SHP77 (cell line): ENCODE measurements at regions not wholly inside any gene's neighbourhood (a gene's known extent, or its start where the extent isn't known, plus 50 kb on each side); places are given as distances from the start of the nearest gene placed in this dataset.
A peak's percentile ranks its signal among the peaks of the same experiment; 100 is the strongest.
"Not testable (repeated sequence)": the region's sequence is repeated elsewhere in the genome, so short reads cannot be mapped to it uniquely, and the experiment has no call there.

Experiments used
- DNase-seq, 2 experiments: peaks; one replicate each; lab custom pipeline; 2025; lab: John Stamatoyannopoulos, UW

GRCh38 chr1:221575605-221576004 lies 166.3 kb downstream of the DUSP10 start:
- peak; percentile 7 to 13 for DNase-seq

GRCh38 chr1:221576268-221576667 lies 165.6 kb downstream of the DUSP10 start:
- DNase-seq: peak; percentile 21 to 58

GRCh38 chr1:221583465-221583864 lies 158.4 kb downstream of the DUSP10 start:
- no peak for DNase-seq

GRCh38 chr1:221587013-221587412 lies 154.9 kb downstream of the DUSP10 start:
- not testable (repeated sequence) for DNase-seq

- not testable (repeated sequence) for DNase-seq
These were observed 150.6 kb downstream of the DUSP10 start for GRCh38 chr1:221591250-221591649.

- DNase-seq: no peak
These were observed 147.3 kb downstream of the DUSP10 start for GRCh38 chr1:221594576-221594975.

GRCh38 chr1:221598122-221598521 lies 143.8 kb downstream of the DUSP10 start:
- DNase-seq: no peak

GRCh38 chr1:221601166-221601565 lies 140.7 kb downstream of the DUSP10 start:
- no peak for DNase-seq

GRCh38 chr1:221602830-221603229 lies 139.1 kb downstream of the DUSP10 start:
- DNase-seq: no peak

- DNase-seq: not testable (repeated sequence)
These were observed 137.5 kb downstream of the DUSP10 start for GRCh38 chr1:221604390-221604789.

- no peak for DNase-seq
These were observed 136.9 kb downstream of the DUSP10 start for GRCh38 chr1:221604948-221605347.

- DNase-seq: no peak
These were observed 136.3 kb downstream of the DUSP10 start for GRCh38 chr1:221605569-221605968.

GRCh38 chr1:221606256-221606655 lies 135.6 kb downstream of the DUSP10 start:
- DNase-seq: no peak

GRCh38 chr1:221608835-221609320 lies 133.0 kb downstream of the DUSP10 start:
- DNase-seq: no peak

- DNase-seq: no peak
These were observed 130.2 kb downstream of the DUSP10 start for GRCh38 chr1:221611656-221612046.

- DNase-seq: peak; percentile 17 to 33
These were observed 129.7 kb downstream of the DUSP10 start for GRCh38 chr1:221612047-221612777.

GRCh38 chr1:221620437-221621384 lies 121.2 kb downstream of the DUSP10 start:
- DNase-seq: peak in 1 of 2 experiments; percentile 2

GRCh38 chr1:221621683-221622082 lies 120.2 kb downstream of the DUSP10 start:
- no peak for DNase-seq

GRCh38 chr1:221622389-221622788 lies 119.5 kb downstream of the DUSP10 start:
- DNase-seq: no peak

- no peak for DNase-seq
These were observed 116.9 kb downstream of the DUSP10 start for GRCh38 chr1:221625026-221625425.

- no peak for DNase-seq
These were observed 115.8 kb downstream of the DUSP10 start for GRCh38 chr1:221626041-221626440.

GRCh38 chr1:221630236-221630635 lies 111.7 kb downstream of the DUSP10 start:
- no peak for DNase-seq

GRCh38 chr1:221631556-221631955 lies 110.3 kb downstream of the DUSP10 start:
- DNase-seq: no peak
